ENCODE measurements at regions not wholly inside any gene's neighbourhood (a gene's known extent, or its start where the extent isn't known, plus 50 kb on each side); places are given as distances from the start of the nearest gene placed in this dataset.

- Histone ChIP-seq H4K20me1 (ENCODE audit: insufficient read depth) (no peaks in the 10 kb centered on the region), H2AFZ (ENCODE audit: low read depth) (no peak overlapping the region), H3F3A (replicated peaks; ENCODE audit: insufficient read depth) (no peaks in the 10 kb centered on the region), H3K27ac (ENCODE audit: low read depth in 2 of 2, low read length in 1 of 2) (no peak overlapping the region), H3K4me1 (ENCODE audit: control insufficient read depth in 1 of 2, insufficient read depth in 2 of 2, low read depth in 1 of 2, low read length in 1 of 2) (no peaks in the 10 kb centered on the region), H3K36me3 (replicated peaks in 1 of 2; ENCODE audit: control insufficient read depth in 1 of 2, insufficient read depth in 2 of 2, low read length in 1 of 2) (no peaks in the 10 kb centered on the region), H3K27me3 (ENCODE audit: insufficient read depth) (no peaks in the 10 kb centered on the region), H3K9me3 (no peaks in the 10 kb centered on the region; the same call in 1 of the 2 replicates), H3K4me2 (no peak overlapping the region), H3K9ac (no peak overlapping the region), H3K9me2 (no peaks in the 10 kb centered on the region), H3K4me3 (ENCODE audit: low read depth in 2 of 2, low read length in 1 of 2) (no peak overlapping the region), H3K79me2 (ENCODE audit: insufficient read depth) (no peaks in the 10 kb centered on the region)
- no peak for DNase-seq
- CTCF ChIA-PET: interaction anchor here (2.0 kb wide), 1 partner anchor 10 kb away, joined by 7 read pairs; no protein-coding TSS in a partner anchor
- POLR2A ChIA-PET: no interaction called here
- no peak for TF ChIP-seq CTCF (IDR thresholded peaks at IDR 0.05)
- WGBS (ENCODE audit: low lambda C conversion rate): 43% methylated on average over 2 of the region's 2 CpGs
Measured at GRCh38 chr13:61135583-61135982, 280.1 kb downstream of the PCDH20 start.

- no peaks in the 10 kb centered on the region; a peak in 1 of 4 replicates for H3K4me1 ChIP-seq (ENCODE audit: control insufficient read depth in 1 of 2, insufficient read depth in 2 of 2, low read depth in 1 of 2, low read length in 1 of 2)
- H3K4me3 ChIP-seq (ENCODE audit: low read depth in 2 of 2, low read length in 1 of 2): no peak overlapping the region
- no peaks in the 10 kb centered on the region for H3K9me3 ChIP-seq
- no peaks in the 10 kb centered on the region for H3K79me2 ChIP-seq (ENCODE audit: insufficient read depth)
- no peak overlapping the region for H3K9ac ChIP-seq
- DNase-seq: no peak
- H3K4me2 ChIP-seq: no peak overlapping the region
- H2AFZ ChIP-seq (ENCODE audit: low read depth): no peak overlapping the region
- POLR2A ChIA-PET: interaction anchor here (0.6 kb wide), 1 partner anchor 13 kb away, joined by 3 read pairs; no protein-coding TSS in a partner anchor
- H3F3A ChIP-seq (replicated peaks; ENCODE audit: insufficient read depth): no peaks in the 10 kb centered on the region
- CTCF ChIA-PET: interaction anchor here (1.1 kb wide), 1 partner anchor 825 kb away, joined by 3 read pairs; no protein-coding TSS in a partner anchor
- TF ChIP-seq SMC3 (IDR thresholded peaks at IDR 0.05; ENCODE audit: low read depth, low read length): no peak
- no peak for TF ChIP-seq MXI1 (IDR thresholded peaks at IDR 0.05; ENCODE audit: low read depth, low read length)
- TF ChIP-seq, protein P1, sequence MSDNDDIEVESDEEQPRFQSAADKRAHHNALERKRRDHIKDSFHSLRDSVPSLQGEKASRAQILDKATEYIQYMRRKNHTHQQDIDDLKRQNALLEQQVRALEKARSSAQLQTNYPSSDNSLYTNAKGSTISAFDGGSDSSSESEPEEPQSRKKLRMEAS (IDR thresholded peaks at IDR 0.05; ENCODE audit: low read depth): no peak
- no peak for TF ChIP-seq MEF2A (IDR thresholded peaks at IDR 0.05; ENCODE audit: borderline replicate concordance, low read depth)
- TF ChIP-seq, protein P2, sequence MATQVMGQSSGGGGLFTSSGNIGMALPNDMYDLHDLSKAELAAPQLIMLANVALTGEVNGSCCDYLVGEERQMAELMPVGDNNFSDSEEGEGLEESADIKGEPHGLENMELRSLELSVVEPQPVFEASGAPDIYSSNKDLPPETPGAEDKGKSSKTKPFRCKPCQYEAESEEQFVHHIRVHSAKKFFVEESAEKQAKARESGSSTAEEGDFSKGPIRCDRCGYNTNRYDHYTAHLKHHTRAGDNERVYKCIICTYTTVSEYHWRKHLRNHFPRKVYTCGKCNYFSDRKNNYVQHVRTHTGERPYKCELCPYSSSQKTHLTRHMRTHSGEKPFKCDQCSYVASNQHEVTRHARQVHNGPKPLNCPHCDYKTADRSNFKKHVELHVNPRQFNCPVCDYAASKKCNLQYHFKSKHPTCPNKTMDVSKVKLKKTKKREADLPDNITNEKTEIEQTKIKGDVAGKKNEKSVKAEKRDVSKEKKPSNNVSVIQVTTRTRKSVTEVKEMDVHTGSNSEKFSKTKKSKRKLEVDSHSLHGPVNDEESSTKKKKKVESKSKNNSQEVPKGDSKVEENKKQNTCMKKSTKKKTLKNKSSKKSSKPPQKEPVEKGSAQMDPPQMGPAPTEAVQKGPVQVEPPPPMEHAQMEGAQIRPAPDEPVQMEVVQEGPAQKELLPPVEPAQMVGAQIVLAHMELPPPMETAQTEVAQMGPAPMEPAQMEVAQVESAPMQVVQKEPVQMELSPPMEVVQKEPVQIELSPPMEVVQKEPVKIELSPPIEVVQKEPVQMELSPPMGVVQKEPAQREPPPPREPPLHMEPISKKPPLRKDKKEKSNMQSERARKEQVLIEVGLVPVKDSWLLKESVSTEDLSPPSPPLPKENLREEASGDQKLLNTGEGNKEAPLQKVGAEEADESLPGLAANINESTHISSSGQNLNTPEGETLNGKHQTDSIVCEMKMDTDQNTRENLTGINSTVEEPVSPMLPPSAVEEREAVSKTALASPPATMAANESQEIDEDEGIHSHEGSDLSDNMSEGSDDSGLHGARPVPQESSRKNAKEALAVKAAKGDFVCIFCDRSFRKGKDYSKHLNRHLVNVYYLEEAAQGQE (IDR thresholded peaks at IDR 0.05; ENCODE audit: low read depth, low read length): no peak
- TF ChIP-seq FOXJ3 (CRISPR knock-in tag; IDR thresholded peaks at IDR 0.05): no peak
- TF ChIP-seq YY1 (IDR thresholded peaks at IDR 0.05; ENCODE audit: low read depth): no peak
- TF ChIP-seq TCF12 (IDR thresholded peaks at IDR 0.05): no peak
- TF ChIP-seq, protein P3, sequence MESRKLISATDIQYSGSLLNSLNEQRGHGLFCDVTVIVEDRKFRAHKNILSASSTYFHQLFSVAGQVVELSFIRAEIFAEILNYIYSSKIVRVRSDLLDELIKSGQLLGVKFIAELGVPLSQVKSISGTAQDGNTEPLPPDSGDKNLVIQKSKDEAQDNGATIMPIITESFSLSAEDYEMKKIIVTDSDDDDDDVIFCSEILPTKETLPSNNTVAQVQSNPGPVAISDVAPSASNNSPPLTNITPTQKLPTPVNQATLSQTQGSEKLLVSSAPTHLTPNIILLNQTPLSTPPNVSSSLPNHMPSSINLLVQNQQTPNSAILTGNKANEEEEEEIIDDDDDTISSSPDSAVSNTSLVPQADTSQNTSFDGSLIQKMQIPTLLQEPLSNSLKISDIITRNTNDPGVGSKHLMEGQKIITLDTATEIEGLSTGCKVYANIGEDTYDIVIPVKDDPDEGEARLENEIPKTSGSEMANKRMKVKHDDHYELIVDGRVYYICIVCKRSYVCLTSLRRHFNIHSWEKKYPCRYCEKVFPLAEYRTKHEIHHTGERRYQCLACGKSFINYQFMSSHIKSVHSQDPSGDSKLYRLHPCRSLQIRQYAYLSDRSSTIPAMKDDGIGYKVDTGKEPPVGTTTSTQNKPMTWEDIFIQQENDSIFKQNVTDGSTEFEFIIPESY (IDR thresholded peaks at IDR 0.05; ENCODE audit: borderline replicate concordance, low read depth): no peak
- WGBS (ENCODE audit: low lambda C conversion rate): 35% methylated on average over 2 of the region's 2 CpGs
- no peaks in the 10 kb centered on the region for H3K27me3 ChIP-seq (ENCODE audit: insufficient read depth)
- no peaks in the 10 kb centered on the region for H3K9me2 ChIP-seq
- no peaks in the 10 kb centered on the region for H4K20me1 ChIP-seq (ENCODE audit: insufficient read depth)
- no peak overlapping the region for H3K27ac ChIP-seq (ENCODE audit: low read depth in 2 of 2, low read length in 1 of 2)
- no peaks in the 10 kb centered on the region for H3K36me3 ChIP-seq (replicated peaks in 1 of 2; ENCODE audit: control insufficient read depth in 1 of 2, insufficient read depth in 2 of 2, low read length in 1 of 2)
Measured at GRCh38 chr13:61128850-61129645, 286.6 kb downstream of the PCDH20 start.

Measured in SK-N-SH (cell line).